Stimulated activated effector memory CD8-positive, alpha-beta T cell treated with anti-CD3 and anti-CD28 coated beads, Interleukin-12 subunit alpha, Interleukin-12 subunit beta, amount 100 ng/mL, for 72 hours (primary cell): ENCODE measurements at regions not wholly inside any gene's neighbourhood (a gene's known extent, or its start where the extent isn't known, plus 50 kb on each side); places are given as distances from the start of the nearest gene placed in this dataset.

Experiments
- ATAC-seq: fragments of 150-1000 bp; cut with Tn5 transposase; 2 replicates; pipeline ENCODE4 v1.10.0; 2021
- DNase-seq, 2 donors: peaks; one replicate each; pipeline ENCODE4 v3.0.0; 2021 to 2022; ENCODE audit warnings: low spot score in 2 of 2
- H3K27ac Mint-ChIP-seq: one replicate; pipeline ENCODE4 v1.8.0; 2022; ENCODE audit warnings: mild to moderate bottlenecking, mixed read lengths
- H3K36me3 Mint-ChIP-seq: one replicate; pipeline ENCODE4 v1.8.0; 2022; ENCODE audit warnings: mild to moderate bottlenecking, mixed read lengths
- H3K4me1 Mint-ChIP-seq: one replicate; pipeline ENCODE4 v1.8.0; 2022; ENCODE audit warnings: mixed read lengths
- H3K4me3 Mint-ChIP-seq: one replicate; pipeline ENCODE4 v1.8.0; 2022; ENCODE audit warnings: mild to moderate bottlenecking, mixed read lengths
- H3K9me3 Mint-ChIP-seq: one replicate; pipeline ENCODE4 v1.8.0; 2022; ENCODE audit warnings: mixed read lengths

GRCh38 chr5:124252191-124252638, 494.2 kb downstream of the ZNF608 start:
- DNase-seq (no peak), ATAC-seq (no peak)
- H3K9me3 Mint-ChIP-seq: peaks cover 11% of the 10 kb centered on the region
- H3K36me3 Mint-ChIP-seq: no peaks in the 10 kb centered on the region
- no peak overlapping the region for H3K27ac Mint-ChIP-seq
- H3K4me3 Mint-ChIP-seq: no peak overlapping the region
- no peaks in the 10 kb centered on the region for H3K4me1 Mint-ChIP-seq

- H3K9me3 Mint-ChIP-seq: peaks cover 16% of the 10 kb centered on the region
- no peak overlapping the region for H3K27ac Mint-ChIP-seq
Observed at GRCh38 chr5:124245276-124245675, 501.2 kb downstream of the ZNF608 start.

GRCh38 chr5:124240732-124241131, 505.7 kb downstream of the ZNF608 start:
- ATAC-seq: no peak
- H3K9me3 Mint-ChIP-seq: peaks cover 13% of the 10 kb centered on the region
- no peak overlapping the region for H3K27ac Mint-ChIP-seq
- no peaks in the 10 kb centered on the region for H3K36me3 Mint-ChIP-seq
- DNase-seq: no peak
- no peak overlapping the region for H3K4me3 Mint-ChIP-seq
- no peaks in the 10 kb centered on the region for H3K4me1 Mint-ChIP-seq

More at GRCh38 chr5:124245276-124245675, 501.2 kb downstream of the ZNF608 start:
- H3K36me3 Mint-ChIP-seq: no peaks in the 10 kb centered on the region
- ATAC-seq: no peak
- no peak overlapping the region for H3K4me3 Mint-ChIP-seq
- DNase-seq: no peak
- H3K4me1 Mint-ChIP-seq: no peaks in the 10 kb centered on the region

GRCh38 chr5:124239572-124239971, 506.9 kb downstream of the ZNF608 start:
- no peak overlapping the region for H3K27ac Mint-ChIP-seq
- no peak overlapping the region for H3K4me3 Mint-ChIP-seq
- no peaks in the 10 kb centered on the region for H3K4me1 Mint-ChIP-seq
- H3K9me3 Mint-ChIP-seq: peaks cover 12% of the 10 kb centered on the region
- DNase-seq: no peak
- ATAC-seq: no peak
- H3K36me3 Mint-ChIP-seq: no peaks in the 10 kb centered on the region

- H3K27ac Mint-ChIP-seq: no peak overlapping the region
- no peak for DNase-seq
- ATAC-seq: no peak
- H3K4me1 Mint-ChIP-seq: no peaks in the 10 kb centered on the region
- H3K9me3 Mint-ChIP-seq: peaks cover 14% of the 10 kb centered on the region
- H3K36me3 Mint-ChIP-seq: no peaks in the 10 kb centered on the region
- no peak overlapping the region for H3K4me3 Mint-ChIP-seq
Observed at GRCh38 chr5:124238350-124238749, 508.1 kb downstream of the ZNF608 start.

GRCh38 chr5:124237206-124237695, 509.2 kb downstream of the ZNF608 start:
- peaks cover 17% of the 10 kb centered on the region for H3K9me3 Mint-ChIP-seq
- no peaks in the 10 kb centered on the region for H3K4me1 Mint-ChIP-seq
- no peak overlapping the region for H3K4me3 Mint-ChIP-seq
- H3K27ac Mint-ChIP-seq: no peak overlapping the region
- no peaks in the 10 kb centered on the region for H3K36me3 Mint-ChIP-seq
- DNase-seq (no peak), ATAC-seq (no peak)

GRCh38 chr5:124236361-124237205, 509.9 kb downstream of the ZNF608 start:
- Mint-ChIP-seq H3K4me1 (no peaks in the 10 kb centered on the region), H3K36me3 (no peaks in the 10 kb centered on the region), H3K27ac (no peak overlapping the region)

GRCh38 chr5:124235576-124235975, 510.9 kb downstream of the ZNF608 start:
- H3K9me3 Mint-ChIP-seq: peaks cover 17% of the 10 kb centered on the region
- H3K36me3 Mint-ChIP-seq: no peaks in the 10 kb centered on the region
- no peak overlapping the region for H3K27ac Mint-ChIP-seq
- H3K4me3 Mint-ChIP-seq: no peak overlapping the region
- no peaks in the 10 kb centered on the region for H3K4me1 Mint-ChIP-seq
- no peak for ATAC-seq
- no peak for DNase-seq

More at GRCh38 chr5:124236361-124237205, 509.9 kb downstream of the ZNF608 start:
- ATAC-seq (no peak), DNase-seq (no peak)
- H3K9me3 Mint-ChIP-seq: peaks cover 13% of the 10 kb centered on the region
- no peak overlapping the region for H3K4me3 Mint-ChIP-seq

- no peak for DNase-seq
- no peak for ATAC-seq
- Mint-ChIP-seq H3K4me1 (no peaks in the 10 kb centered on the region), H3K9me3 (peaks cover 17% of the 10 kb centered on the region), H3K4me3 (no peak overlapping the region), H3K36me3 (no peaks in the 10 kb centered on the region), H3K27ac (no peak overlapping the region)
Observed at GRCh38 chr5:124234770-124235562, 511.5 kb downstream of the ZNF608 start.

- H3K36me3 Mint-ChIP-seq: no peaks in the 10 kb centered on the region
- no peak overlapping the region for H3K27ac Mint-ChIP-seq
- DNase-seq (no peak), ATAC-seq (no peak)
- H3K9me3 Mint-ChIP-seq: peaks cover 17% of the 10 kb centered on the region
- H3K4me1 Mint-ChIP-seq: no peaks in the 10 kb centered on the region
- H3K4me3 Mint-ChIP-seq: no peak overlapping the region
Observed at GRCh38 chr5:124234022-124234769, 512.2 kb downstream of the ZNF608 start.

GRCh38 chr5:124232515-124232914, 513.9 kb downstream of the ZNF608 start:
- H3K9me3 Mint-ChIP-seq: peaks cover 18% of the 10 kb centered on the region
- no peaks in the 10 kb centered on the region for H3K4me1 Mint-ChIP-seq
- H3K27ac Mint-ChIP-seq: no peak overlapping the region
- ATAC-seq (no peak), DNase-seq (no peak)
- no peaks in the 10 kb centered on the region for H3K36me3 Mint-ChIP-seq
- no peak overlapping the region for H3K4me3 Mint-ChIP-seq

- Mint-ChIP-seq H3K4me3 (no peak overlapping the region), H3K36me3 (no peaks in the 10 kb centered on the region), H3K27ac (no peak overlapping the region), H3K4me1 (no peaks in the 10 kb centered on the region), H3K9me3 (peaks cover 23% of the 10 kb centered on the region)
- ATAC-seq (no peak), DNase-seq (no peak)
Observed at GRCh38 chr5:124231802-124232201, 514.6 kb downstream of the ZNF608 start.

GRCh38 chr5:124231230-124231629, 515.2 kb downstream of the ZNF608 start:
- peaks cover 24% of the 10 kb centered on the region for H3K9me3 Mint-ChIP-seq
- H3K27ac Mint-ChIP-seq: no peak overlapping the region
- DNase-seq (no peak), ATAC-seq (no peak)
- H3K36me3 Mint-ChIP-seq: no peaks in the 10 kb centered on the region
- H3K4me1 Mint-ChIP-seq: no peaks in the 10 kb centered on the region
- H3K4me3 Mint-ChIP-seq: no peak overlapping the region

- no peak for DNase-seq
- Mint-ChIP-seq H3K36me3 (no peaks in the 10 kb centered on the region), H3K4me3 (no peak overlapping the region), H3K9me3 (peaks cover 24% of the 10 kb centered on the region), H3K27ac (no peak overlapping the region), H3K4me1 (no peaks in the 10 kb centered on the region)
- ATAC-seq: no peak
Observed at GRCh38 chr5:124230456-124230855, 516.0 kb downstream of the ZNF608 start.

- Mint-ChIP-seq H3K27ac (no peak overlapping the region), H3K4me1 (no peaks in the 10 kb centered on the region), H3K9me3 (peaks cover 25% of the 10 kb centered on the region), H3K36me3 (no peaks in the 10 kb centered on the region), H3K4me3 (no peak overlapping the region)
- ATAC-seq: no peak
- DNase-seq: no peak
Observed at GRCh38 chr5:124229352-124229751, 517.1 kb downstream of the ZNF608 start.
